IMR-90 (cell line): ENCODE measurements at regions not wholly inside any gene's neighbourhood (a gene's known extent, or its start where the extent isn't known, plus 50 kb on each side); places are given as distances from the start of the nearest gene placed in this dataset.

Experiments
- ATAC-seq: fragments of 200-7000 bp; cut with Tn5 transposase; 2 replicates; pipeline ENCODE4 v1.9.1; 2020; ENCODE audit warnings: low read depth, mild to moderate bottlenecking, moderate library complexity
- BruUV-seq: library from RNA; stranded (reverse); fragments of 400-500 nt; replicated peaks from 2 replicates; lab custom pipeline; 2021; lab: Mats Ljungman, UMichigan
- CTCF ChIA-PET: fragments of 300-600 bp; formaldehyde crosslinking; extraction: SDS; loops from one replicate; lab custom pipeline; 2021; ENCODE audit warnings: antibody characterized with exemption; lab: Yijun Ruan, JAX
- POLR2A ChIA-PET: fragments of 300-600 bp; sonication (Branson Sonifier 250); formaldehyde crosslinking; loops from one replicate; lab custom pipeline; 2022; ENCODE audit warnings: antibody characterized with exemption; ENCODE audit not compliant: unreplicated experiment; lab: Charles Lee
- DNase-seq: peaks from one replicate; pipeline ENCODE4 v3.0.0; 2013
- H2AFZ ChIP-seq: replicated peaks from 2 replicates; pipeline ENCODE3; 2013; ENCODE audit warnings: low read length, mild to moderate bottlenecking; ENCODE audit not compliant: poor library complexity
- H2AK5ac ChIP-seq: 2 replicates; pipeline ENCODE4 v1.6.1; 2013; ENCODE audit warnings: low read depth, low read length, inconsistent platforms
- H2AK9ac ChIP-seq: replicated peaks from 2 replicates; pipeline ENCODE3; 2013; ENCODE audit warnings: mild to moderate bottlenecking, low read depth, low read length, moderate library complexity; ENCODE audit not compliant: poor library complexity
- H2BK120ac ChIP-seq: 2 replicates; pipeline ENCODE4 v1.6.1; 2013; ENCODE audit warnings: low read depth, low read length, inconsistent platforms
- H2BK15ac ChIP-seq: 3 replicates; pipeline ENCODE4 v1.6.1; 2013; ENCODE audit warnings: low read depth, low read length, inconsistent platforms
- H2BK20ac ChIP-seq: 2 replicates; pipeline ENCODE4 v1.6.1; 2013; ENCODE audit warnings: low read depth, mild to moderate bottlenecking, inconsistent platforms, low read length, moderate library complexity
- H2BK5ac ChIP-seq: 2 replicates; pipeline ENCODE4 v1.6.1; 2013; ENCODE audit warnings: mild to moderate bottlenecking, low read depth, low read length, inconsistent platforms; ENCODE audit not compliant: poor library complexity, severe bottlenecking
- H3K14ac ChIP-seq: replicated peaks from 2 replicates; pipeline ENCODE4 v1.6.1; 2013; ENCODE audit warnings: low read depth, low read length, inconsistent platforms
- H3K18ac ChIP-seq: 2 replicates; pipeline ENCODE4 v1.6.1; 2013; ENCODE audit warnings: low read depth, low read length, control low read depth
- H3K23ac ChIP-seq: 2 replicates; pipeline ENCODE4 v1.6.1; 2013; ENCODE audit warnings: low read depth, low read length, inconsistent platforms
- H3K27ac ChIP-seq: 2 replicates; pipeline ENCODE4 v1.5.1; 2013; ENCODE audit warnings: mild to moderate bottlenecking, control low read depth, low read length; ENCODE audit not compliant: insufficient read depth
- H3K27me3 ChIP-seq: 2 replicates; pipeline ENCODE4 v1.6.1; 2013; ENCODE audit warnings: low read length; ENCODE audit not compliant: control insufficient read depth, insufficient read depth
- H3K36me3 ChIP-seq: 2 replicates; pipeline ENCODE4 v1.6.1; 2013; ENCODE audit warnings: low read length, mixed read lengths; ENCODE audit not compliant: control insufficient read depth, insufficient read depth
- H3K4ac ChIP-seq: 2 replicates; pipeline ENCODE4 v1.6.1; 2013; ENCODE audit warnings: low read depth, low read length, inconsistent platforms
- H3K4me1 ChIP-seq: 2 replicates; pipeline ENCODE4 v1.6.1; 2013; ENCODE audit warnings: low read length, mixed read lengths; ENCODE audit not compliant: control insufficient read depth, insufficient read depth
- H3K4me2 ChIP-seq: 2 replicates; pipeline ENCODE4 v1.6.1; 2013; ENCODE audit warnings: low read depth, mild to moderate bottlenecking, control low read depth, low read length, moderate library complexity
- H3K4me3 ChIP-seq: 2 replicates; pipeline ENCODE4 v1.5.1; 2013; ENCODE audit warnings: low read depth, mild to moderate bottlenecking, control low read depth, low read length, moderate library complexity; ENCODE audit not compliant: insufficient read depth
- H3K56ac ChIP-seq: 2 replicates; pipeline ENCODE4 v1.6.1; 2013; ENCODE audit warnings: low read length, inconsistent platforms; ENCODE audit not compliant: insufficient read depth; ENCODE audit errors: extremely low read depth
- H3K79me1 ChIP-seq, 2 experiments: 2 replicates each; pipeline ENCODE4 v1.6.1; 2013; ENCODE audit warnings: low read length in 2 of 2, inconsistent platforms in 1 of 2, low read depth in 1 of 2
- H3K9ac ChIP-seq: 2 replicates; pipeline ENCODE4 v1.6.1; 2013; ENCODE audit warnings: low read depth, low read length, control low read depth
- H3K9me1 ChIP-seq: 2 replicates; pipeline ENCODE4 v1.6.1; 2013; ENCODE audit warnings: low read length, inconsistent platforms; ENCODE audit not compliant: insufficient read depth
- H3K9me3 ChIP-seq: 2 replicates; pipeline ENCODE4 v1.6.1; 2013; ENCODE audit warnings: low read length; ENCODE audit not compliant: control insufficient read depth, insufficient read depth
- H4K20me1 ChIP-seq: 2 replicates; pipeline ENCODE4 v1.6.1; 2013; ENCODE audit warnings: low read length, inconsistent platforms; ENCODE audit not compliant: insufficient read depth
- H4K5ac ChIP-seq: 2 replicates; pipeline ENCODE4 v1.6.1; 2013; ENCODE audit warnings: mild to moderate bottlenecking, low read depth, low read length, control low read depth
- H4K8ac ChIP-seq, 2 experiments: 2 replicates each; pipeline ENCODE4 v1.6.1; 2013; ENCODE audit warnings: low read depth in 2 of 2, low read length in 2 of 2, control low read depth in 1 of 2, inconsistent platforms in 1 of 2
- H4K91ac ChIP-seq: 2 replicates; pipeline ENCODE4 v1.6.1; 2013; ENCODE audit warnings: low read depth, low read length, inconsistent platforms; ENCODE audit not compliant: insufficient read depth
- CHD1 ChIP-seq: IDR thresholded peaks from 2 replicates; pipeline ENCODE4 v1.6.1; 2012; ENCODE audit warnings: low read depth, low read length, improper control_type of control experiment
- POLR2A ChIP-seq: IDR thresholded peaks from 2 replicates; pipeline ENCODE4 v1.6.1; 2012; ENCODE audit warnings: mild to moderate bottlenecking, low read depth, low read length
- RAD21 ChIP-seq: IDR thresholded peaks from 2 replicates; pipeline ENCODE4 v1.6.1; 2012; ENCODE audit warnings: low read length, improper control_type of control experiment
- WGBS, 2 experiments: methylation state at CpG; one replicate each; pipeline versions ENCODE4 v1.1.5 to v1.1.7; 2013; ENCODE audit warnings: missing lambda C conversion rate in 2 of 2; ENCODE audit not compliant: insufficient read length in 1 of 2; ENCODE audit errors: extremely low coverage in 2 of 2; 5-methylcytosine and 5-hydroxymethylcytosine counted together
- dilution Hi-C: fragments of 300-500 bp; cut with HindIII; formaldehyde crosslinking; loops from one replicate; pipeline ENCODE4 v1.14.3; 2018; ENCODE audit warnings: low sequenced_read_pairs; ENCODE audit not compliant: unreplicated experiment
- in situ Hi-C: fragments of 300-500 bp; cut with MboI; formaldehyde crosslinking; loops from 3 replicates; pipeline ENCODE4 v1.14.3; 2019; ENCODE audit warnings: low sequenced_read_pairs, inconsistent platforms, mixed read lengths
- intact Hi-C: fragments of 100-400 bp; cut with micrococcal nuclease; formaldehyde crosslinking; loops from 2 replicates; pipeline ENCODE4 v1.10.0; 2022
- TF ChIP-seq, protein P1 (sequence below): conservative IDR thresholded peaks from 2 replicates; pipeline ENCODE4 v1.5.1; 2012; ENCODE audit warnings: mild to moderate bottlenecking, low read depth, low read length, improper control_type of control experiment

DNA sequence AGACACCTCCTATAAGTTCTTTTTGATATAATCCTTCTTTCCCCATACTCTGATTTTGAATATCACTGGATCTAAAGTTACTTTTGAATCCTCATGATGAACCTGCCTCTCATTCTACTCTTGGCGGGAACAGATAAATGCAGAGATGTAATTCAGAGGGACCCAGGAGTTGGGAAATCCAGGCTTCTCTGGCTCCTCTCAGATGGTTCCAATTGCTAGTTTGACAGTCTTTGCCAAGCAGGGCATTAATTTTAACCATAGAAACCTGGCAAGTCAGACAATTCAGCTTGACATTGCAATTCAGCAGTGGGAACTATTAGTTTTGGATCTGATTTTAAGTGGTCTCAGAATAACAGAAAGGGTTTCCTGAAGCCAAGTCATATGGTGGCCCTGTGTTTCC is 67.3 kb upstream of the KLF12 start:
- dilution Hi-C loops (no loop called here), in situ Hi-C loops (no loop called here), intact Hi-C loops (loop anchor here (5.0 to 10.0 kb wide), 3 partner anchors 54 to 1013 kb away; no protein-coding TSS in a partner anchor)
- no peak for DNase-seq
- H4K20me1 ChIP-seq, result no peaks in the 10 kb centered on the region
- H2AFZ ChIP-seq, result no peak overlapping the region
- ChIA-PET POLR2A (no interaction called here), CTCF (no interaction called here)
- no peak overlapping the region for H3K4me3 ChIP-seq
- no peaks in the 10 kb centered on the region; a peak in 1 of 4 replicates for H3K79me1 ChIP-seq
- H3K14ac ChIP-seq, result no peak overlapping the region
- no peak overlapping the region for H3K56ac ChIP-seq
- H4K91ac ChIP-seq, result peak overlapping the region; percentile 24; the same call in 1 of the 2 replicates
- no peaks in the 10 kb centered on the region for H3K36me3 ChIP-seq
- H3K9me1 ChIP-seq, result no peaks in the 10 kb centered on the region; the same call in 1 of the 2 replicates
- no peak overlapping the region for H3K27ac ChIP-seq
- H2BK5ac ChIP-seq, result peak overlapping the region; percentile 54
- ATAC-seq, result no peak
- no peak overlapping the region for H3K23ac ChIP-seq
- BruUV-seq, result no TSS peak
- H2BK20ac ChIP-seq, result peak overlapping the region; percentile 32
- H3K9me3 ChIP-seq, result no peaks in the 10 kb centered on the region
- no peak overlapping the region for H2AK9ac ChIP-seq
- H4K8ac ChIP-seq, result no peak overlapping the region; a peak in 1 of 4 replicates
- no peak overlapping the region for H3K4me2 ChIP-seq
- peak overlapping the region; percentile 69; the same call in 1 of the 2 replicates for H3K18ac ChIP-seq
- TF ChIP-seq, protein P1, sequence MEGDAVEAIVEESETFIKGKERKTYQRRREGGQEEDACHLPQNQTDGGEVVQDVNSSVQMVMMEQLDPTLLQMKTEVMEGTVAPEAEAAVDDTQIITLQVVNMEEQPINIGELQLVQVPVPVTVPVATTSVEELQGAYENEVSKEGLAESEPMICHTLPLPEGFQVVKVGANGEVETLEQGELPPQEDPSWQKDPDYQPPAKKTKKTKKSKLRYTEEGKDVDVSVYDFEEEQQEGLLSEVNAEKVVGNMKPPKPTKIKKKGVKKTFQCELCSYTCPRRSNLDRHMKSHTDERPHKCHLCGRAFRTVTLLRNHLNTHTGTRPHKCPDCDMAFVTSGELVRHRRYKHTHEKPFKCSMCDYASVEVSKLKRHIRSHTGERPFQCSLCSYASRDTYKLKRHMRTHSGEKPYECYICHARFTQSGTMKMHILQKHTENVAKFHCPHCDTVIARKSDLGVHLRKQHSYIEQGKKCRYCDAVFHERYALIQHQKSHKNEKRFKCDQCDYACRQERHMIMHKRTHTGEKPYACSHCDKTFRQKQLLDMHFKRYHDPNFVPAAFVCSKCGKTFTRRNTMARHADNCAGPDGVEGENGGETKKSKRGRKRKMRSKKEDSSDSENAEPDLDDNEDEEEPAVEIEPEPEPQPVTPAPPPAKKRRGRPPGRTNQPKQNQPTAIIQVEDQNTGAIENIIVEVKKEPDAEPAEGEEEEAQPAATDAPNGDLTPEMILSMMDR, result no peak
- TF ChIP-seq RAD21 (no peak), POLR2A (no peak), CHD1 (no peak)
- H3K4ac ChIP-seq, result no peak overlapping the region; the same call in 1 of the 2 replicates
- H3K9ac ChIP-seq, result no peak overlapping the region
- WGBS, 2 experiments, result no CpG with 5 or more reads among the region's 1 CpG
- H4K5ac ChIP-seq, result peak overlapping the region; percentile 51
- H3K27me3 ChIP-seq, result no peaks in the 10 kb centered on the region
- no peak overlapping the region; the same call in 1 of the 3 replicates for H2BK15ac ChIP-seq
- no peak overlapping the region for H2AK5ac ChIP-seq
- peaks cover 18% of the 10 kb centered on the region for H3K4me1 ChIP-seq
- H2BK120ac ChIP-seq, result peak overlapping the region; percentile 44; the same call in 1 of the 2 replicates
